OCI-LY3 (cell line): ENCODE measurements at regions not wholly inside any gene's neighbourhood (a gene's known extent, or its start where the extent isn't known, plus 50 kb on each side); places are given as distances from the start of the nearest gene placed in this dataset.

Experiments
- CTCF ChIP-seq: fragments of 200-600, 300-600 bp; sonication (generic); IDR thresholded peaks from 2 replicates; pipeline ENCODE4 v1.5.1; 2014; ENCODE audit warnings: antibody characterized with exemption, low read length, low read depth
- EZH2phosphoT487 ChIP-seq: fragments of 200-600 bp; shearing (Covaris generic); IDR thresholded peaks from 2 replicates; pipeline ENCODE4 v1.6.1; 2018; ENCODE audit warnings: antibody characterized with exemption, mixed run types, low read depth

GRCh38 chr6:1487239-1487638, 97.9 kb downstream of the FOXF2 start:
- TF ChIP-seq CTCF (no peak), EZH2phosphoT487 (no peak)
